Loucy (cell line): ENCODE measurements at regions not wholly inside any gene's neighbourhood (a gene's known extent, or its start where the extent isn't known, plus 50 kb on each side); places are given as distances from the start of the nearest gene placed in this dataset.

Experiments
- CTCF ChIP-seq: fragments of 200-600 bp; sonication (generic); conservative IDR thresholded peaks from 2 replicates; pipeline ENCODE4 v1.5.1; 2014; ENCODE audit warnings: mild to moderate bottlenecking, antibody characterized with exemption, low read length
- EZH2phosphoT487 ChIP-seq: fragments of 200-600 bp; IDR thresholded peaks from 2 replicates; pipeline ENCODE4 v1.6.1; 2018; ENCODE audit warnings: antibody characterized with exemption, mild to moderate bottlenecking, moderate library complexity, borderline replicate concordance

- TF ChIP-seq CTCF (no peak), EZH2phosphoT487 (no peak)
Observed at GRCh38 chr19:31132753-31133110, 216.5 kb downstream of the TSHZ3 start.
